ENCODE measurements at regions not wholly inside any gene's neighbourhood (a gene's known extent, or its start where the extent isn't known, plus 50 kb on each side); places are given as distances from the start of the nearest gene placed in this dataset.
A peak's percentile ranks its signal among the peaks of the same experiment; 100 is the strongest.

DNA sequence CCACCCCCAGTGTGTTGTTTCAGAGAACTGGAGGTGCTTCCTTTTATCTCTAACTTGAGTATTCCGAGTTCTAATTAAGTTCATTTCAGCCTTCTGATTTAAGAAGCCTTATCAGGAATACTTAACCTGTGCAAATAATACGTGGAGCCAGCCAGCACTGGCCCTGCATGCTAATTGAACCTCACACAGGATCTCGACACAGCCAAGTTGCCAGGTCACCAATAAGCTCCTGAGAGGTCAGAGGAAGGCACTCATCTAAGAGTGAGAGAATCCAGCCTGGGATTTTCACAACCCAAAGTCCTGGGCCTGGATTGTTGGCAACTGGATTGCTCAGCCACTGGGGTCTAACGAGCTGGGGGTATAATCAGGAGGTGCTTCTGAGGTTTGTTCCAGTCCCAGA lies 157.7 kb upstream of the LRFN2 start:
- Histone ChIP-seq H3K4me2 (ENCODE audit: low read length) (no peak overlapping the region), H3K27ac (ENCODE audit: low read depth, low read length) (no peak overlapping the region), H3K9ac (ENCODE audit: low read length) (no peak overlapping the region), H3K4me1 (ENCODE audit: control insufficient read depth in 1 of 2, insufficient read depth in 2 of 2, low read length in 2 of 2) (no peaks in the 10 kb centered on the region), H3K27me3 (ENCODE audit: insufficient read depth, low read length) (peaks cover 18% of the 10 kb centered on the region), H3K4me3 (replicated peaks in 1 of 2; ENCODE audit: low read depth in 1 of 2, low read length in 2 of 2) (no peak overlapping the region), H3K36me3 (ENCODE audit: control insufficient read depth in 1 of 2, insufficient read depth in 2 of 2, low read length in 2 of 2) (no peaks in the 10 kb centered on the region), H4K20me1 (ENCODE audit: insufficient read depth) (no peaks in the 10 kb centered on the region), H3K79me2 (ENCODE audit: insufficient read depth, low read length) (no peaks in the 10 kb centered on the region), H2AFZ (ENCODE audit: low read depth, low read length, poor library complexity, severe bottlenecking) (no peak overlapping the region), H3K9me3 (ENCODE audit: control insufficient read depth in 1 of 2, insufficient read depth in 1 of 2, low read depth in 1 of 2, low read length in 2 of 2) (no peaks in the 10 kb centered on the region), H3K9me2 (ENCODE audit: insufficient read depth) (no peaks in the 10 kb centered on the region)
- CTCF ChIA-PET: no interaction called here
- POLR2A ChIA-PET: no interaction called here
- no peak for ATAC-seq
- intact Hi-C loops (cut with micrococcal nuclease): no loop called here
- RAD21 ChIA-PET (ENCODE audit: low non-redundant PET in 1 of 2, low total read pairs in 2 of 2, uncharacterized antibody in 2 of 2, unreplicated experiment in 2 of 2): no interaction called here
- no peak for DNase-seq (ENCODE audit: low read depth, low spot score)
- BruUV-seq (replicated peaks): no TSS peak
- TF ChIP-seq TCF7L2 (IDR thresholded peaks at IDR 0.05; ENCODE audit: borderline replicate concordance, extremely low read depth, insufficient read depth, insufficient read length): no peak
- TF ChIP-seq CBX3 (IDR thresholded peaks at IDR 0.05; ENCODE audit: low read depth): no peak
- no peak for TF ChIP-seq SP1 (IDR thresholded peaks at IDR 0.05; ENCODE audit: low read depth)
- TF ChIP-seq ELF1 (IDR thresholded peaks at IDR 0.05; ENCODE audit: borderline replicate concordance, low read depth): no peak

DNA sequence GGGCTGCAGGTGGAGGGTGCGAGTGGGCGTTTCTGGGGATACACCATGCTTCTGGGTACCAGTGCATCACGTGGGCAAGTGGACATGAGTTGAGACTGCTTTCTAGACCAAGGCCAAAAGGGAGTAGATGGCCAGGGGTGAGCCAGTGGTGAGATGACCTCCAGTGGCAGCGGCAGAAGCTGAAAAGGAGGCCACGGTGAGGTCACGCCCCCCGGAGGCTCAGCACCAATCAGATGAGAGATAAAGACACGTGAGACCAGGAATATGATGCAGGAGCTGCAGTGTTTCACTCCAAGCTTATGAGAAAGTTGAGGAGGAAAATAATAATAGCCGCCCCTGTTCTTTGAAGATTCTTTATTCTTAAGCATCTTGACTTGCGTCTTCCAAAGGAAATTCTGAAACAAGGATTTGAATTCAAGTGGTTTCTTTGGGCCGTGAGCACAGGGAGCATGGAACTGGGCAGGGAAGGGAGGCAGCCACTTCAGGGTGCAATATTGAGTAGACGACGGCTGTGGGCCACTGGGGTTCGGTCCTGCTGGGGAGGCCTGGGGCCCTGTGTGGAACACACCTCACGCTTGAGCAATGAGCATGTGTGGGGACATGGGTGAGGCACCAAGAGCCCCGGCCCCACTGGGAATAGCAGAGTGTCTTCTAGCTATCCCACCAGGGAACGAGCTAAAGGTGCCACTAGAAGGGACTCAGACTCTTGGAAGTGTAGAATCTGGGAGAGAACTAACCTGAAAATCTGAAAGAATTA lies 156.7 kb upstream of the LRFN2 start:
- no TSS peak for BruUV-seq (replicated peaks)
- no peaks in the 10 kb centered on the region for H3K9me3 ChIP-seq (ENCODE audit: control insufficient read depth in 1 of 2, insufficient read depth in 1 of 2, low read depth in 1 of 2, low read length in 2 of 2)

More for the DNA sequence above, 156.7 kb upstream of the LRFN2 start:
- peaks cover 25% of the 10 kb centered on the region for H3K27me3 ChIP-seq (ENCODE audit: insufficient read depth, low read length)
- H3K9me2 ChIP-seq (ENCODE audit: insufficient read depth): no peaks in the 10 kb centered on the region
- RAD21 ChIA-PET (ENCODE audit: low non-redundant PET in 1 of 2, low total read pairs in 2 of 2, uncharacterized antibody in 2 of 2, unreplicated experiment in 2 of 2): no interaction called here
- H3K4me2 ChIP-seq (ENCODE audit: low read length): no peak overlapping the region
- H3K79me2 ChIP-seq (ENCODE audit: insufficient read depth, low read length): no peaks in the 10 kb centered on the region
- CTCF ChIA-PET: no interaction called here
- TF ChIP-seq TCF7L2 (IDR thresholded peaks at IDR 0.05; ENCODE audit: borderline replicate concordance, extremely low read depth, insufficient read depth, insufficient read length): no peak
- no peak for TF ChIP-seq CBX3 (IDR thresholded peaks at IDR 0.05; ENCODE audit: low read depth)
- TF ChIP-seq YY1 (IDR thresholded peaks at IDR 0.05; ENCODE audit: extremely low read depth, insufficient replicate concordance, low read depth, low read length): no peak
- no peak for TF ChIP-seq ZFX (IDR thresholded peaks at IDR 0.05)
- TF ChIP-seq EZH2phosphoT487 (IDR thresholded peaks at IDR 0.05; ENCODE audit: borderline replicate concordance): no peak
- TF ChIP-seq RAD21 (IDR thresholded peaks at IDR 0.05; ENCODE audit: low read depth): no peak
- TF ChIP-seq, protein P1, sequence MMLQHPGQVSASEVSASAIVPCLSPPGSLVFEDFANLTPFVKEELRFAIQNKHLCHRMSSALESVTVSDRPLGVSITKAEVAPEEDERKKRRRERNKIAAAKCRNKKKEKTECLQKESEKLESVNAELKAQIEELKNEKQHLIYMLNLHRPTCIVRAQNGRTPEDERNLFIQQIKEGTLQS (IDR thresholded peaks at IDR 0.05): no peak
- TF ChIP-seq ELF1 (IDR thresholded peaks at IDR 0.05; ENCODE audit: borderline replicate concordance, low read depth): no peak
- no peak for TF ChIP-seq ZNF274 (IDR thresholded peaks at IDR 0.05; ENCODE audit: low read depth, low read length)
- no peak for TF ChIP-seq CEBPB (IDR thresholded peaks at IDR 0.05; ENCODE audit: low read depth)
- no peak for TF ChIP-seq FOSL1 (IDR thresholded peaks at IDR 0.05; ENCODE audit: low read depth)
- H2AFZ ChIP-seq (ENCODE audit: low read depth, low read length, poor library complexity, severe bottlenecking): no peak overlapping the region
- H3K4me1 ChIP-seq (ENCODE audit: control insufficient read depth in 1 of 2, insufficient read depth in 2 of 2, low read length in 2 of 2): no peaks in the 10 kb centered on the region
- POLR2A ChIA-PET: no interaction called here
- intact Hi-C loops (cut with micrococcal nuclease): no loop called here
- no peak overlapping the region for H3K9ac ChIP-seq (ENCODE audit: low read length)
- no peak for DNase-seq (ENCODE audit: low read depth, low spot score)
- H3K4me3 ChIP-seq (replicated peaks in 1 of 2; ENCODE audit: low read depth in 1 of 2, low read length in 2 of 2): no peak overlapping the region
- no peaks in the 10 kb centered on the region for H3K36me3 ChIP-seq (ENCODE audit: control insufficient read depth in 1 of 2, insufficient read depth in 2 of 2, low read length in 2 of 2)
- 0 out of 2 replicates have a peak, but pooled peaks have one; percentile 32 for ATAC-seq
- no peaks in the 10 kb centered on the region for H4K20me1 ChIP-seq (ENCODE audit: insufficient read depth)
- no peak overlapping the region for H3K27ac ChIP-seq (ENCODE audit: low read depth, low read length)

Measured in HCT116 (cell line).